K562 (cell line): ENCODE measurements at regions not wholly inside any gene's neighbourhood (a gene's known extent, or its start where the extent isn't known, plus 50 kb on each side); places are given as distances from the start of the nearest gene placed in this dataset.

Experiments used
- DACH1 ChIP-seq: fragments of 450-650 bp; IDR thresholded peaks from 2 replicates; pipeline ENCODE4 v1.6.1; 2018; ENCODE audit not compliant: partially characterized antibody
- ELF1 ChIP-seq: fragments of 200-800 bp; sonication (Bioruptor generic); IDR thresholded peaks from 2 replicates; pipeline ENCODE4 v1.6.1; 2016; ENCODE audit warnings: missing genetic modification characterization, missing compliant biosample characterization
- FIP1L1 ChIP-seq: fragments of 200-400 bp; formaldehyde crosslinking; IDR thresholded peaks from 2 replicates; pipeline ENCODE4 v1.6.1; 2018; ENCODE audit warnings: mild to moderate bottlenecking, low read depth, low read length; ENCODE audit not compliant: poor library complexity, severe bottlenecking
- HDAC8 ChIP-seq: fragments of 450-650 bp; IDR thresholded peaks from 2 replicates; pipeline ENCODE4 v1.6.1; 2016; ENCODE audit warnings: mild to moderate bottlenecking, missing genetic modification characterization, moderate library complexity, missing compliant biosample characterization
- KDM4B ChIP-seq, 2 experiments: fragments of 450-650 bp in 1 of 2; sonication (generic) in 1 of 2; IDR thresholded peaks; 2 replicates each; pipeline ENCODE4 v1.6.1; 2016 to 2017; ENCODE audit warnings: borderline replicate concordance in 2 of 2, antibody characterized with exemption in 1 of 2, low read depth in 1 of 2, mild to moderate bottlenecking in 1 of 2
- NELFE ChIP-seq: IDR thresholded peaks from 2 replicates; pipeline ENCODE4 v1.6.1; 2011; ENCODE audit warnings: mild to moderate bottlenecking; ENCODE audit not compliant: insufficient read depth, insufficient read length
- NONO ChIP-seq, 2 experiments: fragments of 200-400 bp in 1 of 2; fragments of 450-650 bp in 1 of 2; formaldehyde crosslinking in 1 of 2; IDR thresholded peaks; 2 replicates each; pipeline ENCODE4 v1.6.1; 2017; ENCODE audit warnings: low read depth in 2 of 2, mild to moderate bottlenecking in 2 of 2, moderate library complexity in 2 of 2, low read length in 1 of 2
- NR4A1 ChIP-seq, 2 experiments: fragments of 250-450 bp in 1 of 2; fragments of 450-650 bp in 1 of 2; sonication (Bioruptor Pico) in 1 of 2; IDR thresholded peaks; 2 replicates each; pipeline versions ENCODE4 v1.4.0 to v1.6.1; 2016 to 2020; ENCODE audit warnings: mild to moderate bottlenecking in 2 of 2, missing compliant biosample characterization in 1 of 2, missing genetic modification characterization in 1 of 2, moderate library complexity in 1 of 2
- POLR2AphosphoS5 ChIP-seq: IDR thresholded peaks from 2 replicates; pipeline ENCODE4 v1.6.1; 2011; ENCODE audit warnings: mild to moderate bottlenecking, low read depth, low read length, moderate library complexity; ENCODE audit not compliant: control insufficient read depth, insufficient read depth
- RB1 ChIP-seq: fragments of 450-650 bp; IDR thresholded peaks from 2 replicates; pipeline ENCODE4 v1.6.1; 2017; ENCODE audit warnings: low read depth, mild to moderate bottlenecking
- SOX6 ChIP-seq: fragments of 450-650 bp; IDR thresholded peaks from 2 replicates; pipeline ENCODE4 v1.6.1; 2014; ENCODE audit warnings: mild to moderate bottlenecking
- SP1 ChIP-seq: sonication (generic); formaldehyde crosslinking; IDR thresholded peaks from 2 replicates; pipeline ENCODE4 v1.8.1; 2022; ENCODE audit warnings: mild to moderate bottlenecking, missing genetic modification reagents
- SPI1 ChIP-seq: IDR thresholded peaks from 2 replicates; pipeline ENCODE4 v1.6.1; 2011; ENCODE audit warnings: low read depth, low read length, control low read depth, borderline replicate concordance
- SREBF1 ChIP-seq: fragments of 150-350 bp; IDR thresholded peaks from 2 replicates; pipeline ENCODE4 v1.6.1; 2014; ENCODE audit warnings: antibody characterized with exemption, low read depth, low read length, borderline replicate concordance
- TAF15 ChIP-seq: fragments of 200-400 bp; formaldehyde crosslinking; IDR thresholded peaks from 2 replicates; pipeline ENCODE4 v1.6.1; 2017; ENCODE audit warnings: mild to moderate bottlenecking, low read depth, low read length, moderate library complexity
- TOE1 ChIP-seq, 2 experiments: fragments of 450-650 bp in 1 of 2; sonication (generic) in 1 of 2; formaldehyde crosslinking in 1 of 2; IDR thresholded peaks; 2 replicates each; pipeline versions ENCODE4 v1.7.1 to v1.8.0; 2016 to 2022; ENCODE audit warnings: borderline replicate concordance in 2 of 2, mild to moderate bottlenecking in 2 of 2, antibody characterized with exemption in 1 of 2, inconsistent platforms in 1 of 2, low read depth in 1 of 2, missing genetic modification reagents in 1 of 2, moderate library complexity in 1 of 2
- ZKSCAN3 ChIP-seq: fragments of 250-450 bp; sonication (Bioruptor Pico); IDR thresholded peaks from 2 replicates; pipeline ENCODE4 v1.4.0; 2020
- ZNF121 ChIP-seq: sonication (generic); formaldehyde crosslinking; conservative IDR thresholded peaks from 2 replicates; pipeline ENCODE4 v1.8.0; 2022; ENCODE audit warnings: missing genetic modification reagents
- TF ChIP-seq, protein P1 (sequence below): sonication (generic); formaldehyde crosslinking; IDR thresholded peaks from 2 replicates; pipeline ENCODE4 v1.8.1; 2023; ENCODE audit warnings: missing genetic modification reagents, mild to moderate bottlenecking, borderline replicate concordance
- TF ChIP-seq, protein P2 (sequence below): fragments of 450-650 bp; IDR thresholded peaks from 2 replicates; pipeline ENCODE4 v1.6.1; 2016; ENCODE audit warnings: mild to moderate bottlenecking

DNA sequence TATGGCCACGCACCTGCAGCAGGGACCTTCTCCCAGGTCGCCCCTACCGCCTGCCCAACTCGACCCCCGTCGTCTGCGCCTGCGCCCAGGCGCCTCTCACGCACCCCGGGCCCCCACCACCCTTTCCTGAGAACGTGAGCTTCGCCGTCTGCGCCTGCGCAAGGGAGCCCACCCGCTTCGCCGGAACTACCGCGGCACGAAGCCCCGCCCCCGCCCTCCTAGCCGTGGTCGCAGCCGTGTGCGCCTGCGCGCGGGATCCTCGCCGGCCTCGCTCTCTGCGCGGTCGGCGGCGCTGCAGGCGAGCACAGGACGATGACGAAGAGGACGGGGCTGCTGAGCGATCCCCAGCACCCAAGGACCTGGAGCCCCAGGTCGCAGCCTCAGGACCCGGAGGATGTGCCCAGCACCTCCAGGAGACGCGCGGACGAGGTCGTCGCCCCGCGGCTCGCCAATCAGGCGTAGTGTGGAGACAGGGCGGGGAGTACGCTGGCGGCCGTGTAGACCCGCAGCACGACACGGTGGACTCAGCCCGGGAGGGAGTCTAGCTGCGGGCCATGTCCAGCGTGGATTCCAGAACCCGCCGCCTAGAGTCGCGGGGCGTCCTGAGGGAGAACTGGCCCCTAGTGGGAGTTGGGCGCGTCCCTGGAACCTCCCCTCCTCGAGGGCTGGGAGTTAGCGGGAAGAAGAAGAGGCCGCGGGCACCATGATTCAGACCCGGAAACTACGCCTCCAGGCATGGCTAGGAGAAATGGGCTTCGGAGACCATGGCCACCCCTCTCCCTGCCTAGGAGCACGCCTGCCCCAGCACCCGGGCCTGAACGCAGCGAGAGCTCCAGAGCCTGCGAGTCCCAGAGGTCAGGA is 1120.8 kb upstream of the TMEM132C start (continued):
- peak; percentile 61; the same call in 1 of the 2 replicates for TF ChIP-seq POLR2AphosphoS5
- no peak for TF ChIP-seq NELFE
- peak; percentile 19; the same call in 1 of the 2 replicates for TF ChIP-seq RB1
- TF ChIP-seq, protein P1, sequence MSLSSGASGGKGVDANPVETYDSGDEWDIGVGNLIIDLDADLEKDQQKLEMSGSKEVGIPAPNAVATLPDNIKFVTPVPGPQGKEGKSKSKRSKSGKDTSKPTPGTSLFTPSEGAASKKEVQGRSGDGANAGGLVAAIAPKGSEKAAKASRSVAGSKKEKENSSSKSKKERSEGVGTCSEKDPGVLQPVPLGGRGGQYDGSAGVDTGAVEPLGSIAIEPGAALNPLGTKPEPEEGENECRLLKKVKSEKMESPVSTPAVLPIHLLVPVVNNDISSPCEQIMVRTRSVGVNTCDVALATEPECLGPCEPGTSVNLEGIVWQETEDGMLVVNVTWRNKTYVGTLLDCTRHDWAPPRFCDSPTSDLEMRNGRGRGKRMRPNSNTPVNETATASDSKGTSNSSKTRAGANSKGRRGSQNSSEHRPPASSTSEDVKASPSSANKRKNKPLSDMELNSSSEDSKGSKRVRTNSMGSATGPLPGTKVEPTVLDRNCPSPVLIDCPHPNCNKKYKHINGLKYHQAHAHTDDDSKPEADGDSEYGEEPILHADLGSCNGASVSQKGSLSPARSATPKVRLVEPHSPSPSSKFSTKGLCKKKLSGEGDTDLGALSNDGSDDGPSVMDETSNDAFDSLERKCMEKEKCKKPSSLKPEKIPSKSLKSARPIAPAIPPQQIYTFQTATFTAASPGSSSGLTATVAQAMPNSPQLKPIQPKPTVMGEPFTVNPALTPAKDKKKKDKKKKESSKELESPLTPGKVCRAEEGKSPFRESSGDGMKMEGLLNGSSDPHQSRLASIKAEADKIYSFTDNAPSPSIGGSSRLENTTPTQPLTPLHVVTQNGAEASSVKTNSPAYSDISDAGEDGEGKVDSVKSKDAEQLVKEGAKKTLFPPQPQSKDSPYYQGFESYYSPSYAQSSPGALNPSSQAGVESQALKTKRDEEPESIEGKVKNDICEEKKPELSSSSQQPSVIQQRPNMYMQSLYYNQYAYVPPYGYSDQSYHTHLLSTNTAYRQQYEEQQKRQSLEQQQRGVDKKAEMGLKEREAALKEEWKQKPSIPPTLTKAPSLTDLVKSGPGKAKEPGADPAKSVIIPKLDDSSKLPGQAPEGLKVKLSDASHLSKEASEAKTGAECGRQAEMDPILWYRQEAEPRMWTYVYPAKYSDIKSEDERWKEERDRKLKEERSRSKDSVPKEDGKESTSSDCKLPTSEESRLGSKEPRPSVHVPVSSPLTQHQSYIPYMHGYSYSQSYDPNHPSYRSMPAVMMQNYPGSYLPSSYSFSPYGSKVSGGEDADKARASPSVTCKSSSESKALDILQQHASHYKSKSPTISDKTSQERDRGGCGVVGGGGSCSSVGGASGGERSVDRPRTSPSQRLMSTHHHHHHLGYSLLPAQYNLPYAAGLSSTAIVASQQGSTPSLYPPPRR (CRISPR knock-in tag), result no peak
- no peak for TF ChIP-seq FIP1L1
- TF ChIP-seq NR4A1 (CRISPR knock-in tag; IDR thresholded peaks at IDR 0.05), result no peak
- 0 out of 2 replicates have a peak, but pooled peaks have one; percentile 32 for TF ChIP-seq NR4A1 (tag; IDR thresholded peaks at IDR 0.05)
- 0 out of 2 replicates have a peak, but pooled peaks have one; percentile 17 for TF ChIP-seq HDAC8
- TF ChIP-seq TAF15, result no peak
- no peak for TF ChIP-seq DACH1
- TF ChIP-seq KDM4B (IDR thresholded peaks at IDR 0.05; ENCODE audit: borderline replicate concordance in 2 of 2, low read depth in 1 of 2), result no peak
- no peak for TF ChIP-seq SOX6
- no peak for TF ChIP-seq ZNF121
- no peak for TF ChIP-seq ZKSCAN3
- TF ChIP-seq ELF1 (tag), result no peak
- TF ChIP-seq, protein P2, sequence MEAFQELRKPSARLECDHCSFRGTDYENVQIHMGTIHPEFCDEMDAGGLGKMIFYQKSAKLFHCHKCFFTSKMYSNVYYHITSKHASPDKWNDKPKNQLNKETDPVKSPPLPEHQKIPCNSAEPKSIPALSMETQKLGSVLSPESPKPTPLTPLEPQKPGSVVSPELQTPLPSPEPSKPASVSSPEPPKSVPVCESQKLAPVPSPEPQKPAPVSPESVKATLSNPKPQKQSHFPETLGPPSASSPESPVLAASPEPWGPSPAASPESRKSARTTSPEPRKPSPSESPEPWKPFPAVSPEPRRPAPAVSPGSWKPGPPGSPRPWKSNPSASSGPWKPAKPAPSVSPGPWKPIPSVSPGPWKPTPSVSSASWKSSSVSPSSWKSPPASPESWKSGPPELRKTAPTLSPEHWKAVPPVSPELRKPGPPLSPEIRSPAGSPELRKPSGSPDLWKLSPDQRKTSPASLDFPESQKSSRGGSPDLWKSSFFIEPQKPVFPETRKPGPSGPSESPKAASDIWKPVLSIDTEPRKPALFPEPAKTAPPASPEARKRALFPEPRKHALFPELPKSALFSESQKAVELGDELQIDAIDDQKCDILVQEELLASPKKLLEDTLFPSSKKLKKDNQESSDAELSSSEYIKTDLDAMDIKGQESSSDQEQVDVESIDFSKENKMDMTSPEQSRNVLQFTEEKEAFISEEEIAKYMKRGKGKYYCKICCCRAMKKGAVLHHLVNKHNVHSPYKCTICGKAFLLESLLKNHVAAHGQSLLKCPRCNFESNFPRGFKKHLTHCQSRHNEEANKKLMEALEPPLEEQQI, result no peak
- 0 out of 2 replicates have a peak, but pooled peaks have one; percentile 16 for TF ChIP-seq SP1 (CRISPR knock-in tag)
- TF ChIP-seq SREBF1, result no peak
- no peak for TF ChIP-seq NONO (IDR thresholded peaks at IDR 0.05; ENCODE audit: low read depth in 2 of 2, low read length in 1 of 2)
- no peak for TF ChIP-seq TOE1 (IDR thresholded peaks at IDR 0.05; ENCODE audit: borderline replicate concordance)
- no peak for TF ChIP-seq TOE1 (CRISPR knock-in tag; IDR thresholded peaks at IDR 0.05; ENCODE audit: borderline replicate concordance, low read depth)
- no peak for TF ChIP-seq SPI1
